HFF-Myc (cell line): ENCODE measurements at regions not wholly inside any gene's neighbourhood (a gene's known extent, or its start where the extent isn't known, plus 50 kb on each side); places are given as distances from the start of the nearest gene placed in this dataset.
"Not testable (repeated sequence)": the region's sequence is repeated elsewhere in the genome, so short reads cannot be mapped to it uniquely, and the experiment has no call there.

Experiments used
- DNase-seq: peaks from one replicate; pipeline ENCODE4 v3.0.0-alpha.2; 2011; ENCODE audit warnings: low read depth; ENCODE audit errors: extremely low read depth
- H3K4me3 ChIP-seq: replicated peaks from 2 replicates; pipeline ENCODE4 v1.5.1; 2011; ENCODE audit warnings: low read depth, mild to moderate bottlenecking, control low read depth, low read length
- TF ChIP-seq, protein P1 (sequence below): IDR thresholded peaks from 2 replicates; pipeline ENCODE4 v1.5.1; 2012; ENCODE audit warnings: mild to moderate bottlenecking, low read depth, low read length, control low read depth; ENCODE audit errors: missing control alignments

DNA sequence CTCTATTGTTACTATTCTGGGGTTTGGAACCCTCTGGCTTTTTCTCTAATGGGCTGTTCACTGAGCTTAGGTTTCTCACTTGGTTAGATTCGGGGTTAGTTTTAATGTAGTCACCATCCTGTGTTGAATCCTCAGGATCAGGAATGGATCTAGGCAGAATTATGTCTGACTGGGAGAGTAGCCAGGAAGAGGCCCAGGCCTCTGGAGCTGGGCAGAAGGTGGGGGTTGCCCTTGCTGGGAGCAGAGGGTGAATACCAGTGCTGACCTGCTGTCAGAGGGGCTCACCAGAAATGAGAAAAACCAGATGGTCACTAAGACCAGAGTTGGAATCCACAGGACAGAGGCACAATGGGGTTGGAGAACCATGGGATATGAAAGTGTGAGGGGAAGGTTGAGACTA, 126.6 kb upstream of the SLC4A4 start:
- TF ChIP-seq, protein P1, sequence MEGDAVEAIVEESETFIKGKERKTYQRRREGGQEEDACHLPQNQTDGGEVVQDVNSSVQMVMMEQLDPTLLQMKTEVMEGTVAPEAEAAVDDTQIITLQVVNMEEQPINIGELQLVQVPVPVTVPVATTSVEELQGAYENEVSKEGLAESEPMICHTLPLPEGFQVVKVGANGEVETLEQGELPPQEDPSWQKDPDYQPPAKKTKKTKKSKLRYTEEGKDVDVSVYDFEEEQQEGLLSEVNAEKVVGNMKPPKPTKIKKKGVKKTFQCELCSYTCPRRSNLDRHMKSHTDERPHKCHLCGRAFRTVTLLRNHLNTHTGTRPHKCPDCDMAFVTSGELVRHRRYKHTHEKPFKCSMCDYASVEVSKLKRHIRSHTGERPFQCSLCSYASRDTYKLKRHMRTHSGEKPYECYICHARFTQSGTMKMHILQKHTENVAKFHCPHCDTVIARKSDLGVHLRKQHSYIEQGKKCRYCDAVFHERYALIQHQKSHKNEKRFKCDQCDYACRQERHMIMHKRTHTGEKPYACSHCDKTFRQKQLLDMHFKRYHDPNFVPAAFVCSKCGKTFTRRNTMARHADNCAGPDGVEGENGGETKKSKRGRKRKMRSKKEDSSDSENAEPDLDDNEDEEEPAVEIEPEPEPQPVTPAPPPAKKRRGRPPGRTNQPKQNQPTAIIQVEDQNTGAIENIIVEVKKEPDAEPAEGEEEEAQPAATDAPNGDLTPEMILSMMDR: no peak
- H3K4me3 ChIP-seq: no peak overlapping the region
- DNase-seq: no peak

DNA sequence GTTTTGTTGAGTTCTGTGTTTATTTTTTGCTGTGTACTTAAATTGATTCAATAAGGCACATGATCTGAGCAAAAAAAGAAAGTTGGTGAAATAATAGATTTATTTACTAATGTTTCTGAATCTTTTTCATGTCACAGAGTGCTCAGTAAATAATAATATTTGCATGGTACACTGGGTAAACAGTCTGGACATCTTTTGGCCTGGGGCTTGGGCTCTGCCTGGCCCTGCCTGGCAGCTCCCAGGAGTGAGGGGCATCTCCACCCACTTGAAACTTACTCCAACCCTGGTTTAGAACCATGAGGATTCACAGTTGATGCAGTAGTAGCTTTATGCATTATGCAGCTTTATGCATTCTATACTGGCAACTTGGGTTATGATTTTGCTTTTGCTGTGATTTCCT, 124.2 kb upstream of the SLC4A4 start:
- H3K4me3 ChIP-seq: no peak overlapping the region
- no peak for DNase-seq
- TF ChIP-seq, protein P1: no peak

DNA sequence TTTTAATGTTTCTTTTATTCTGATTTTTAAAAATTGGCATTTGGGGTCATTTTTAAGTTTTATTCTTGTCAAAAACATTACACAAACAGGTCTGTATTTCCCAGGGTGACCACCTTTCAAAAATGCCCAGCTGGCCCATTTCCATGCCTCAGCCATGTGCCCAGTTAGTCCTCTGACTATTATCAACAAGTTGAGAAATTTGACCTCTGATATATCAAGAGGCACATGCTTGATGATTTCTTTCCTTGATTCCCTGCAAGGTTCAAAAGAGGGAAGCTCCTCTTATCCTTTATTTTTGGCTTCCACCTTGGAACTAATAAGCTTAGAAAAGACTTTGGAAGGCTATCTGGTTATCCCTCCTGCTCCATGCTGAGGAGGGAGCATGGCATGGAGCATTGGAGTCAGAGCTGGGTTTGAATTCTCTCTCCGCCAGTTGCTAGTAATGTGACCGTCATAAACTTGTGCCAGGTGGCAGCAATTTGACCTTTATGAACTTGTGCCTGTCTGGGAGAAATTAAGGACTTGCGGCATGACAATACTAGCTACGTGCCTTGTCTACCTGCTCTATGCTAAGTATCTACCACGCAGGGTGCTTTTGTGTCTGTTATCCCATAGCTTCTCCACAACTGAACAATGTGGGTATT, 122.4 kb upstream of the SLC4A4 start:
- TF ChIP-seq, protein P1: no peak
- DNase-seq: no peak
- no peak overlapping the region for H3K4me3 ChIP-seq

DNA sequence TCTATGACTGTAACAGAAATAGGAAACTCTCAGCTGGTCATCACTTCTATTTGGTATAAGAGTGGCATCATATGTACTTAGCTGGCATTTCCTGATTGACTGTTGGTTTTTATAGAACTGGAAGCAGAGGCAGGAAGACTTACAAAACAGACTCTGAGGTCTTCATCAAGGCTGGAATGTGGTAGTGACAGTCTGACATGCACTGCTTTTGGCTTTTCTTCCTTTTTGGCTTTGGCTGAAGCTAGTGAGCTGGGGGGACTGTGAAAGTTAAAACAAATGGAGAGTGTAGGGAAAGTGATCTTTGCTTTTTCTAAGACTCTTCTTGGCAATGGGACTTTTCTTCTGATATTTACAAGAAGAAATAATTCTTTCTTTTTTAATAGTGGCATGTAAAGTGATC, 121.1 kb upstream of the SLC4A4 start:
- DNase-seq: no peak
- no peak overlapping the region for H3K4me3 ChIP-seq
- TF ChIP-seq, protein P1: no peak

DNA sequence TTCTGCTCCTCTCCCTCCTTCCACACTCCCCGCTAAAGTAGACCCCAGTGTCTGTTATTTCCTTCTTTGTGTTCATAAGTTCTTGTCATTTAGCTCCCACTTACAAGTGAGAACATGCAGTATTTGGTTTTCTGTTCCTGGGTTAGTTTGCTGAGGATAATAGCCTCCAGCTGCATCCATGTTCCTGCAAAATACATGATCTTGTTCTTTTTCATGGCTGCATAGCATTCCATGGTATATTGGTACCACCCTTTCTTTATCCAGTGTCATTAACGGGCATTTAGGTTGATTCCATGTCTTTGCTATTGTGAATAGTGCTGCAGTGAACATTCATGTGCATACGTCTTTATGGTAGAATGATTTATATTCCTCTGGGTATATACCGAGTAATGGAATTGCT, 118.0 kb upstream of the SLC4A4 start:
- not testable (repeated sequence) for DNase-seq, H3K4me3 ChIP-seq

DNA sequence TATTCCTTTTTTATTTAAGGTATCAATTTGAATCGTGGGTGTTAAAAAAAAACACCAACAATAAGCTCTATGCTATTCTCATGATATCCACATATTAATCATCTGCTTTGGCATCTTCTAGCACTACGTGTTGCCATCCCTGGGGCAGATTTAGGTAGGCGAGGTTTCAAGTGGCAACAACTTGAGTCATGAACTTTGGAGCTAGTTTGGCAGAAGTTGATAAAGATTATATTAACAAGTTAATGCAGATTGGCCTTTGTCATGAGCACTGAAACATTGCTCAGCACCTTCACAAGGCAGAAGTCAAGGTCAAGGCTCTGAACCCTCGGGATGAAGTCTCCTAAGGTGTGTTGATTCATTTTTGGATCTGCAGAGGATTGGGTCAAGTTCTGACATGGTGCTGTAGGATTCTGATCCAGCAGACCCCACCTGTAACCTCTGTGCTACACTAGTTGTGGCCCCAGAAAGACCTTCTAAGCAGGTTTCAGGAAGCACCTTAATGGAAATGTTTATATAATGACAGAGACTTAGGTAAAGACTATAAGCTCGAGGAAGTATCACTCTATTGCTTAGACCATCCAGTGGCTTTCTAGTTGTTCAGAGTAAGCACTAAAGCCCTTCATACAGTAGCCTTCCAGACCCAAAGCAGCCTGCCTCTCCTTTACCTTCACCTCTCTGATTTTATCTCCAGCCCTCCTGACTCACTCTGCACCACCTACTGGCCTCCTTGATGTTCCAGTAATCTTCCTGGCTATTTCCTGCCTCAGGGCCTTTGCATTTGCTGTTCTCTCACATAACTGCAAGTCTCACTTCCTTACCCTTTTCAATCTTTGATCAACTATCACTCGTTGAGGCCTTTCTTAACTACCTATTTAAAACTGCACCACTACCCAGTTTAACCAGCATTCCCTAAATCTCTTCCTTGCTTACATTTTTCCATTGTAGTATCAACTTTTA, 117.0 kb upstream of the SLC4A4 start:
- TF ChIP-seq, protein P1: no peak
- DNase-seq: no peak

DNA sequence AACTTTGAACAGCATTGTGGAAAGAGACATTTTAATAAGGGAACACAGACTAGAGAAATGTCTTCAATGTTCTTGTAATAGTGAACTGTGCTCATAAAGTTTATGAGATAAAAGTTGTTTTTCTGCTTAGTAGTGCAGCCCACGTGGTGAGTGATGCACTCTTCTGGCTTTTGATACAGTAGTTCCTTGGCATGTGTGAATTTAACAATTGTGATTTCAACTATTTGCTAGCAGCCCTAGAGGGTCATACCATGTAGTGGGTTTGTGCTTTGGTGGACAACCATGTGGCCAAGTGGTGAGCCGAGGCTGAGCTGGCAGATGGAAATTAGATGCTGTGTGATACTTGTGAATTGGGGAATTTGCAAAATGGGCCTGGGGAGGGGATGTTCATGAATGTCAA, 116.2 kb upstream of the SLC4A4 start:
- TF ChIP-seq, protein P1: no peak
- no peak for DNase-seq
- no peak overlapping the region for H3K4me3 ChIP-seq

More for the DNA sequence above, 117.0 kb upstream of the SLC4A4 start:
- no peak overlapping the region for H3K4me3 ChIP-seq
